ENCODE measurements at regions not wholly inside any gene's neighbourhood (a gene's known extent, or its start where the extent isn't known, plus 50 kb on each side); places are given as distances from the start of the nearest gene placed in this dataset.
A peak's percentile ranks its signal among the peaks of the same experiment; 100 is the strongest.
"Not testable (repeated sequence)": the region's sequence is repeated elsewhere in the genome, so short reads cannot be mapped to it uniquely, and the experiment has no call there.

DNA sequence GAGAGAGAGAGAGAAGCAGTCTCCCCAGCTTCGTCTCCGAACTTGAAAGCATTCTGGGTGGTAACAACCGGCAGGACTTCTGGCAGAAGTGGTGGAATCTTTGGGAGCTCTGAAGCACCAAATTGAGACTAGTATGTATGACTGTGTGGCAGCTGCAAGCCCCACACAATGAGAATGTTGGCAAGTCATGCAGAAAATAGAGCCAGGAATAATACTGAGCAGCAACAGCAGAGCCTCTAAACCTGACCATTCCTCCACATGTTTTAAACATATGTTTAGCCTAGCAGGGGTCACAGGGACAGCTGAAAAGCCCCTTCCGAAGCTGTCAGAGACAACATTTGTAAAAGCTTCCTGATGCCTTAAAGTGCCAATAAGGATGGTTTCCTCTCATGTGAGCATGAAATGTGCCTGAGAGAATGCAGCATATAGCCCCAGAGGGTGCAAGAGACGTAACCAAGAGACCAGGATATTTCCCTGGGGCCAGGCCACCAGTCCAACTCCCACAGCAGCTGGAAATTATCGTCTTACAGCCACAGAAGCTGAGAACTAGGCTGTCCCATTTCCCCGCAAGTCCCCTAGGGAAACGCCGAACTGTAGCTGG is 178.6 kb upstream of the CCDC54 start:
- H2AFZ ChIP-seq (ENCODE audit: low read length) = no peak overlapping the region
- DNase-seq = no peak

DNA sequence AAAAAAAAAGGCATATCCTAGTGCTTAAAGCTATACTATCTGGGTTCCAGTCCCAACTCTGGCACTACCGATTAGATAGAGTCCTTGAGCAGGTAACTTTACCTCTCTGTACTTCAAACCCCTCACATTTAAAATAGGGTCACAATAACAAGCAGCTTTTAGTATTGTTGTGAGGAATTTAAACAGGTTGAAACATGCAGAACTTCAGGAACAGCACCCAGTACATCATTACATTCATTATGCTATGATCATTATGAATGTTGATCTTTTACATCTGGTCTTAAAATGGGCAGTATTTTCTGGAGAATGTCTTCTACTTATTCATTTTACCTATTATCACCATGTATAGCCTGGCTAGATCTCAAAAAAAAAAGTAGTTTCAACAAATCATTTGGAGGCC is 176.1 kb upstream of the CCDC54 start:
- Histone ChIP-seq H3K9me2 (replicated peaks; ENCODE audit: insufficient read depth, low read length) (no peaks in the 10 kb centered on the region), H3K9ac (ENCODE audit: low read length) (no peak overlapping the region), H3K4me3 (ENCODE audit: low read length) (no peak overlapping the region), H4K20me1 (ENCODE audit: insufficient read depth, low read depth, low read length) (no peaks in the 10 kb centered on the region), H3K79me2 (ENCODE audit: low read length) (no peaks in the 10 kb centered on the region), H3K9me3 (ENCODE audit: low read length) (no peaks in the 10 kb centered on the region), H3K36me3 (ENCODE audit: insufficient read depth, low read length) (no peaks in the 10 kb centered on the region), H3K27ac (ENCODE audit: low read length) (no peak overlapping the region), H3K4me1 (ENCODE audit: low read length) (no peaks in the 10 kb centered on the region), H3K4me2 (ENCODE audit: low read depth, low read length, poor library complexity, severe bottlenecking) (no peak overlapping the region), H3K27me3 (ENCODE audit: low read length) (no peaks in the 10 kb centered on the region), H2AFZ (ENCODE audit: low read length) (no peak overlapping the region)
- DNase-seq = no peak

More for the DNA sequence above, 178.6 kb upstream of the CCDC54 start:
- H3K9me2 ChIP-seq (replicated peaks; ENCODE audit: insufficient read depth, low read length) = no peaks in the 10 kb centered on the region
- no peaks in the 10 kb centered on the region for H3K4me1 ChIP-seq (ENCODE audit: low read length)
- no peak overlapping the region for H3K4me3 ChIP-seq (ENCODE audit: low read length)
- H3K36me3 ChIP-seq (ENCODE audit: insufficient read depth, low read length) = no peaks in the 10 kb centered on the region
- H3K27me3 ChIP-seq (ENCODE audit: low read length) = 0 out of 2 replicates have a peak, but pooled peaks cover 2% of the 10 kb centered on the region
- no peak overlapping the region for H3K9ac ChIP-seq (ENCODE audit: low read length)
- H3K79me2 ChIP-seq (ENCODE audit: low read length) = no peaks in the 10 kb centered on the region
- no peaks in the 10 kb centered on the region for H3K9me3 ChIP-seq (ENCODE audit: low read length)
- H3K4me2 ChIP-seq (ENCODE audit: low read depth, low read length, poor library complexity, severe bottlenecking) = no peak overlapping the region
- H4K20me1 ChIP-seq (ENCODE audit: insufficient read depth, low read depth, low read length) = no peaks in the 10 kb centered on the region
- H3K27ac ChIP-seq (ENCODE audit: low read length) = no peak overlapping the region

DNA sequence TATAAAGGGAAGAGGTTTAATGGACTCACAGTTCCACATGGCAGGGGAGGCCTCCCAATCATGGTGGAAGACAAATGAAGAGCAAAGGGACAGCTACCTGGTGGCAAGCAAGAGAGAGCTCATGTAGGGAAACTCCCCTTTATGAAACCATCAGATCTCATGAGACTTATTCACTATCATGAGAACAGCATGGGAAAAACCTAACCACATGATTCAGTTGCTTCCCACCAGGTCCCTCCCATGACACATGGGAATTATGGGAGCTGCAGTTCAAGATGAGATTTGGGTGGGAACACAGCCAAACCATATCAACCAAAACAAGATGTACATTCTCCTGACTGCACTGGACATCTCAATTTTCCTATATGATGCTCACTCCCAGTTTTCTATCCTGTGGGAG is 174.4 kb upstream of the CCDC54 start:
- not testable (repeated sequence) for H4K20me1 ChIP-seq (ENCODE audit: insufficient read depth, low read depth, low read length); H2AFZ ChIP-seq (ENCODE audit: low read length); H3K9me3 ChIP-seq (ENCODE audit: low read length); DNase-seq; H3K4me1 ChIP-seq (ENCODE audit: low read length); H3K36me3 ChIP-seq (ENCODE audit: insufficient read depth, low read length); H3K27me3 ChIP-seq (ENCODE audit: low read length); H3K79me2 ChIP-seq (ENCODE audit: low read length); H3K9ac ChIP-seq (ENCODE audit: low read length); H3K9me2 ChIP-seq (replicated peaks; ENCODE audit: insufficient read depth, low read length); H3K27ac ChIP-seq (ENCODE audit: low read length); H3K4me2 ChIP-seq (ENCODE audit: low read depth, low read length, poor library complexity, severe bottlenecking); H3K4me3 ChIP-seq (ENCODE audit: low read length)

DNA sequence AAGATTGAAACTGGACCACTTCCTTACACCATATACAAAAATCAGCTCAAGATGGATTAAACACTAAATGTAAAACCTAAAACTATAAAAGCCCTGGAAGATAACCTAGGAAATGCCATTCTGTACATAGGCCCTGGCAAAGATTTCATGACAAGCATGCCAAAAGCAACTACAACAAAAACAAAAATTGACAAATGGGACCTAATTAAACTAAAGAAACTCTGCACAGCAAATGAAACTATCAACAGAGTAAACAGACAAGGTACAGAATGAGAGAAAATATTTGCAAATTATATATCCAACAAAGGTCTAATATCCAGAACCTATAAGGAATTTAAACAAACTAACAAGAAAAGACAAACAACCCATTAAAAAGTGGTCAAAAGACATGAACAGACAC is 173.1 kb upstream of the CCDC54 start:
- Histone ChIP-seq H3K4me2 (ENCODE audit: low read depth, low read length, poor library complexity, severe bottlenecking) (no peak overlapping the region), H2AFZ (ENCODE audit: low read length) (no peak overlapping the region), H3K9ac (ENCODE audit: low read length) (no peak overlapping the region), H4K20me1 (ENCODE audit: insufficient read depth, low read depth, low read length) (no peaks in the 10 kb centered on the region), H3K27me3 (ENCODE audit: low read length) (no peaks in the 10 kb centered on the region), H3K27ac (ENCODE audit: low read length) (no peak overlapping the region), H3K9me3 (ENCODE audit: low read length) (no peaks in the 10 kb centered on the region), H3K4me3 (ENCODE audit: low read length) (no peak overlapping the region), H3K9me2 (replicated peaks; ENCODE audit: insufficient read depth, low read length) (no peaks in the 10 kb centered on the region), H3K4me1 (ENCODE audit: low read length) (no peaks in the 10 kb centered on the region), H3K36me3 (ENCODE audit: insufficient read depth, low read length) (no peaks in the 10 kb centered on the region), H3K79me2 (ENCODE audit: low read length) (no peaks in the 10 kb centered on the region)
- no peak for DNase-seq

DNA sequence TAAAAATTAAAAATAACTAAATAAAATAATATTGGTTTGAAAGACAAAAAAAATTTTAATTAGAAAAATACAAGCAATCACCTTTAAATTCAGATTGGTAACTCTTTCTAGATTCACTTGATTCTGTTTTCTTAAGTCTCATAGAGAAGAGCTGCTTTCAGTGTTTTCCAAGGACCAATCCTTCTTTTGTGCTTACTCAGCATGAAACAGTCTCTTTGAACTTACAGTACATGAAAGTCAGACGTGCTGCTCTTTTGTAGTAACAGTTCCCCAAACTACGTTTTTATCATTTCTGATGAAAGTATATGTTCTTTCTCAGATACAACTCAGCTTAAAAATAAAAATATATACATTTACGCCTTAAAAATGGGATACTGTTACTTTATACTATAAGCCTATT is 171.9 kb upstream of the CCDC54 start:
- Histone ChIP-seq H3K4me2 (ENCODE audit: low read depth, low read length, poor library complexity, severe bottlenecking) (no peak overlapping the region), H3K4me3 (ENCODE audit: low read length) (no peak overlapping the region), H3K9me2 (replicated peaks; ENCODE audit: insufficient read depth, low read length) (no peaks in the 10 kb centered on the region), H4K20me1 (ENCODE audit: insufficient read depth, low read depth, low read length) (no peaks in the 10 kb centered on the region), H2AFZ (ENCODE audit: low read length) (no peak overlapping the region), H3K4me1 (ENCODE audit: low read length) (no peaks in the 10 kb centered on the region), H3K36me3 (ENCODE audit: insufficient read depth, low read length) (no peaks in the 10 kb centered on the region), H3K79me2 (ENCODE audit: low read length) (no peaks in the 10 kb centered on the region), H3K27ac (ENCODE audit: low read length) (no peak overlapping the region), H3K9ac (ENCODE audit: low read length) (no peak overlapping the region), H3K27me3 (ENCODE audit: low read length) (no peaks in the 10 kb centered on the region), H3K9me3 (ENCODE audit: low read length) (no peaks in the 10 kb centered on the region)
- no peak for DNase-seq

DNA sequence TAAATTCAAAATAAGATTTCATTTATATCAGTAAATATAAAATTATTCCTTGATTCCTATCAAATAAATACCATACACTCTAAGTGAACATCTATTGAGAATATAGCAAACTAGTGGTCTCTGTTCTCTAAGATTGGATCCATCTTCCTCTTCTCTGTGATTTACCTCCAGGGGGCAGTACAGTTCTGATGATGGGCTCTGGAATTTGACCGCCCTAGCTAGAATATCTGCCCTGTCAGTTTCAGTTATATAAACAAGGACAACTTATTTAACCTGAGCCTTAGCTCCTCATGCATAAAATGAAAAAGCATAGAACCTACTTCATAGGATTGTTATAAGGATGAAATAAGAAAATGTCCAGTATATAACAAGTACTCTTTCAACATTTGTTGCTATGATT is 171.1 kb upstream of the CCDC54 start:
- Histone ChIP-seq H3K79me2 (ENCODE audit: low read length) (no peaks in the 10 kb centered on the region), H3K4me2 (ENCODE audit: low read depth, low read length, poor library complexity, severe bottlenecking) (no peak overlapping the region), H2AFZ (ENCODE audit: low read length) (no peak overlapping the region), H4K20me1 (ENCODE audit: insufficient read depth, low read depth, low read length) (no peaks in the 10 kb centered on the region), H3K9me3 (ENCODE audit: low read length) (no peaks in the 10 kb centered on the region), H3K9me2 (replicated peaks; ENCODE audit: insufficient read depth, low read length) (no peaks in the 10 kb centered on the region), H3K27me3 (ENCODE audit: low read length) (no peaks in the 10 kb centered on the region), H3K4me3 (ENCODE audit: low read length) (no peak overlapping the region), H3K27ac (ENCODE audit: low read length) (no peak overlapping the region), H3K4me1 (ENCODE audit: low read length) (no peaks in the 10 kb centered on the region), H3K9ac (ENCODE audit: low read length) (no peak overlapping the region), H3K36me3 (ENCODE audit: insufficient read depth, low read length) (no peaks in the 10 kb centered on the region)
- peak; percentile 85 for DNase-seq

DNA sequence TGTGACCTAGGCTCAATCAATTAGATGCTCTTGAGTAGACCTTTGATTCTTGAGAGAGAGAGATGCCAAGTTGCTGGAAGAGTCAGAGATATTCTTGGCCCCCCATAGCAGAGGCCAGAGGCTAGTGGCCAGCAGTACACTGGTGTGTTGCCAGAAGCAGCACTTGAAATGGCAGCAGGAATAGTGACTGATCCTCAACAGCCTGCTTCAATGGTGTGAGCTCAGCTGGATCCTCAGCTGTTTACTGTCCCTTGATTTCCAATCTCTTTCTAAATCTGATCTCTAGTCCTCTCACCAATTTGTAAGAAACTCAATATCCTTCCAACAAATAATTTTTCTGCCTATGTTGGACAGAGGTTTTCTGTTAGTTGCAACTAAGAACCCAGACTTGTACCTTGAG is 170.3 kb upstream of the CCDC54 start:
- Histone ChIP-seq H3K79me2 (ENCODE audit: low read length) (no peaks in the 10 kb centered on the region), H2AFZ (ENCODE audit: low read length) (no peak overlapping the region), H3K9ac (ENCODE audit: low read length) (no peak overlapping the region), H3K4me3 (ENCODE audit: low read length) (no peak overlapping the region), H3K9me3 (ENCODE audit: low read length) (no peaks in the 10 kb centered on the region), H3K27ac (ENCODE audit: low read length) (no peak overlapping the region), H3K36me3 (ENCODE audit: insufficient read depth, low read length) (no peaks in the 10 kb centered on the region), H4K20me1 (ENCODE audit: insufficient read depth, low read depth, low read length) (no peaks in the 10 kb centered on the region), H3K9me2 (replicated peaks; ENCODE audit: insufficient read depth, low read length) (no peaks in the 10 kb centered on the region), H3K4me2 (ENCODE audit: low read depth, low read length, poor library complexity, severe bottlenecking) (no peak overlapping the region), H3K27me3 (ENCODE audit: low read length) (no peaks in the 10 kb centered on the region), H3K4me1 (ENCODE audit: low read length) (no peaks in the 10 kb centered on the region)
- DNase-seq = no peak

DNA sequence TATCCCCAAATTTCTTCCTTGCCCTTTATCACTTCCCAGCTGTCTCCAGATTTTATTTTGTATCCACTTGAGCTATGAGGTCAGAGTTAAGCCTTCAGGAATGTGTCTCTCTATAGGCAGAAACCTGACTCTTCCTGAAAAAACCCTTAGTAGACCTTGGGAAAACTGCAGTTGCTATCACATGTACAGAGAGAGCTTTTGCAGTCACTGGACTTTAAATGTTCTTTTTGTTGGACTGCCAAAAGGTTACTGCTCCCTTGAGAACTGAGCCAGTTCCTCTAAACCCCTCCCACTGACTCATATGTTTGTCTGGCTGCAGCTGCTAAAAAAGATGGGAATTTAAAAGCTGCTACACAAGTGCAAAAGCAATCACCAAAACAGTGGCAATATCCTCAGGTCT is 169.1 kb upstream of the CCDC54 start:
- no peak for DNase-seq
- no peak overlapping the region for H3K4me2 ChIP-seq (ENCODE audit: low read depth, low read length, poor library complexity, severe bottlenecking)
- H3K79me2 ChIP-seq (ENCODE audit: low read length) = no peaks in the 10 kb centered on the region
- no peak overlapping the region for H2AFZ ChIP-seq (ENCODE audit: low read length)
- H3K9me2 ChIP-seq (replicated peaks; ENCODE audit: insufficient read depth, low read length) = no peaks in the 10 kb centered on the region
- H3K9me3 ChIP-seq (ENCODE audit: low read length) = no peaks in the 10 kb centered on the region
- H3K4me3 ChIP-seq (ENCODE audit: low read length) = no peak overlapping the region
- no peak overlapping the region for H3K9ac ChIP-seq (ENCODE audit: low read length)
- H3K27me3 ChIP-seq (ENCODE audit: low read length) = no peaks in the 10 kb centered on the region
- H4K20me1 ChIP-seq (ENCODE audit: insufficient read depth, low read depth, low read length) = no peaks in the 10 kb centered on the region
- no peak overlapping the region for H3K27ac ChIP-seq (ENCODE audit: low read length)
- H3K36me3 ChIP-seq (ENCODE audit: insufficient read depth, low read length) = no peaks in the 10 kb centered on the region
- H3K4me1 ChIP-seq (ENCODE audit: low read length) = no peaks in the 10 kb centered on the region

DNA sequence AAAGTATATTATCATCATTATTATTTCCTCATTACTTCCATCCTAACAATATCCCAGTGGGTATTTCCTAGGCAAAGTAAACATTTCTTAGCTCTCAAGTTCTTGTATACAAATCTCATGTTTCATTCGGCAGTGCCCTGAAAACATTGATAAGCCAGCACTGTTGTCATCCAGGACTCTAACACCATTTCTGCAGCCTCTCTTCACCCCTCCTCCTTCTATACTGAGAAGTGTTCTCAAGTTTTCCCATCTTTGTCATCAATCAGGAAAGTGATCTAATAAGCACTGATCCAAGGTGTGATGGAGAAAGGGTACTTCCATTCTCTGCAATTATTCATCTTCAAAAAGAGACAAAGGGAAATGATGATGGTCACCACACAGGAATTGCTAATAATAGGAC is 168.4 kb upstream of the CCDC54 start:
- Histone ChIP-seq H3K9me3 (ENCODE audit: low read length) (no peaks in the 10 kb centered on the region), H3K27me3 (ENCODE audit: low read length) (no peaks in the 10 kb centered on the region), H3K4me3 (ENCODE audit: low read length) (no peak overlapping the region), H3K4me1 (ENCODE audit: low read length) (no peaks in the 10 kb centered on the region), H3K9ac (ENCODE audit: low read length) (no peak overlapping the region), H3K27ac (ENCODE audit: low read length) (no peak overlapping the region), H3K9me2 (replicated peaks; ENCODE audit: insufficient read depth, low read length) (no peaks in the 10 kb centered on the region), H3K4me2 (ENCODE audit: low read depth, low read length, poor library complexity, severe bottlenecking) (no peak overlapping the region), H3K36me3 (ENCODE audit: insufficient read depth, low read length) (no peaks in the 10 kb centered on the region), H2AFZ (ENCODE audit: low read length) (no peak overlapping the region), H4K20me1 (ENCODE audit: insufficient read depth, low read depth, low read length) (no peaks in the 10 kb centered on the region), H3K79me2 (ENCODE audit: low read length) (no peaks in the 10 kb centered on the region)
- DNase-seq = no peak

All from Karpas-422 (cell line).